ENCODE measurements at regions not wholly inside any gene's neighbourhood (a gene's known extent, or its start where the extent isn't known, plus 50 kb on each side); places are given as distances from the start of the nearest gene placed in this dataset.

GRCh38 chr19:28864577-28865042 lies 348.3 kb downstream of the UQCRFS1 start:
- Histone ChIP-seq H3K9me2 (ENCODE audit: insufficient read depth) (no peaks in the 10 kb centered on the region), H4K20me1 (ENCODE audit: insufficient read depth) (no peaks in the 10 kb centered on the region), H3K4me2 (no peak overlapping the region), H3F3A (ENCODE audit: insufficient read depth, low read depth) (no peaks in the 10 kb centered on the region), H2AFZ (no peak overlapping the region), H3K27me3 (ENCODE audit: insufficient read depth, low read depth) (peaks cover 33% of the 10 kb centered on the region), H3K27ac (no peak overlapping the region), H3K4me3 (no peak overlapping the region), H3K4me1 (replicated peaks; ENCODE audit: insufficient read depth) (no peaks in the 10 kb centered on the region), H3K9me3 (ENCODE audit: insufficient read depth, low read depth) (no peaks in the 10 kb centered on the region), H3K36me3 (ENCODE audit: low read depth) (no peaks in the 10 kb centered on the region), H3K79me2 (ENCODE audit: low read depth) (no peaks in the 10 kb centered on the region)
- intact Hi-C loops (cut with micrococcal nuclease; ENCODE audit: unreplicated experiment), result no loop called here
- CTCF ChIA-PET, result no interaction called here
- BruUV-seq (replicated peaks), result no TSS peak
- POLR2A ChIA-PET (ENCODE audit: unreplicated experiment), result no interaction called here
- DNase-seq, result no peak
- TF ChIP-seq CTCF (conservative IDR thresholded peaks at IDR 0.05) (no peak), EZH2 (IDR thresholded peaks at IDR 0.05; ENCODE audit: low read depth) (no peak)

- intact Hi-C loops (cut with micrococcal nuclease; ENCODE audit: unreplicated experiment), result no loop called here
- DNase-seq, result no peak
- no peak overlapping the region for H3K4me3 ChIP-seq
- H4K20me1 ChIP-seq (ENCODE audit: insufficient read depth), result no peaks in the 10 kb centered on the region
- no peaks in the 10 kb centered on the region for H3K36me3 ChIP-seq (ENCODE audit: low read depth)
- no peak overlapping the region for H3K4me2 ChIP-seq
- H3K27ac ChIP-seq, result no peak overlapping the region
- no peaks in the 10 kb centered on the region for H3K9me2 ChIP-seq (ENCODE audit: insufficient read depth)
- CTCF ChIA-PET, result no interaction called here
- no TSS peak for BruUV-seq (replicated peaks)
- H3K9me3 ChIP-seq (ENCODE audit: insufficient read depth, low read depth), result no peaks in the 10 kb centered on the region
- no peaks in the 10 kb centered on the region for H3K79me2 ChIP-seq (ENCODE audit: low read depth)
- no peaks in the 10 kb centered on the region for H3K4me1 ChIP-seq (replicated peaks; ENCODE audit: insufficient read depth)
- POLR2A ChIA-PET (ENCODE audit: unreplicated experiment), result no interaction called here
- no peak for TF ChIP-seq CTCF (conservative IDR thresholded peaks at IDR 0.05)
- no peak for TF ChIP-seq EZH2 (IDR thresholded peaks at IDR 0.05; ENCODE audit: low read depth)
- peaks cover 28% of the 10 kb centered on the region for H3K27me3 ChIP-seq (ENCODE audit: insufficient read depth, low read depth)
- H2AFZ ChIP-seq, result no peak overlapping the region
- H3F3A ChIP-seq (ENCODE audit: insufficient read depth, low read depth), result no peaks in the 10 kb centered on the region
Measured at GRCh38 chr19:28864024-28864503, 348.9 kb downstream of the UQCRFS1 start.

GRCh38 chr19:28862238-28862637 lies 350.7 kb downstream of the UQCRFS1 start:
- Histone ChIP-seq H3K79me2 (ENCODE audit: low read depth) (no peaks in the 10 kb centered on the region), H3K4me2 (no peak overlapping the region), H3K27me3 (ENCODE audit: insufficient read depth, low read depth) (peaks cover 15% of the 10 kb centered on the region), H3K27ac (no peak overlapping the region), H3F3A (ENCODE audit: insufficient read depth, low read depth) (no peaks in the 10 kb centered on the region), H2AFZ (no peak overlapping the region), H4K20me1 (ENCODE audit: insufficient read depth) (no peaks in the 10 kb centered on the region), H3K9me3 (ENCODE audit: insufficient read depth, low read depth) (no peaks in the 10 kb centered on the region), H3K9me2 (ENCODE audit: insufficient read depth) (no peaks in the 10 kb centered on the region), H3K4me3 (no peak overlapping the region), H3K36me3 (ENCODE audit: low read depth) (no peaks in the 10 kb centered on the region), H3K4me1 (replicated peaks; ENCODE audit: insufficient read depth) (no peaks in the 10 kb centered on the region)
- TF ChIP-seq CTCF (conservative IDR thresholded peaks at IDR 0.05) (no peak), EZH2 (IDR thresholded peaks at IDR 0.05; ENCODE audit: low read depth) (no peak)
- intact Hi-C loops (cut with micrococcal nuclease; ENCODE audit: unreplicated experiment), result no loop called here
- BruUV-seq (replicated peaks), result no TSS peak
- CTCF ChIA-PET, result no interaction called here
- no peak for DNase-seq
- POLR2A ChIA-PET (ENCODE audit: unreplicated experiment), result no interaction called here

All from PC-9 (cell line).